Stimulated activated naive CD8-positive, alpha-beta T cell treated with anti-CD3 and anti-CD28 coated beads, Interleukin-15, Interleukin-2, amounts not matched to agents 100 ng/mL and 50 ng/mL, for 24 hours (primary cell): ENCODE measurements at regions not wholly inside any gene's neighbourhood (a gene's known extent, or its start where the extent isn't known, plus 50 kb on each side); places are given as distances from the start of the nearest gene placed in this dataset.
"Not testable (repeated sequence)": the region's sequence is repeated elsewhere in the genome, so short reads cannot be mapped to it uniquely, and the experiment has no call there.

Experiments
- H3K27ac Mint-ChIP-seq: one replicate; pipeline ENCODE4 v1.8.0; 2021; ENCODE audit warnings: mild to moderate bottlenecking, mixed read lengths
- H3K27me3 Mint-ChIP-seq: one replicate; pipeline ENCODE4 v1.8.0; 2021; ENCODE audit warnings: mixed read lengths
- H3K36me3 Mint-ChIP-seq: one replicate; pipeline ENCODE4 v1.8.0; 2021; ENCODE audit warnings: low read depth, mixed read lengths
- H3K4me1 Mint-ChIP-seq: one replicate; pipeline ENCODE4 v1.8.0; 2021; ENCODE audit warnings: low read depth, mixed read lengths
- H3K4me3 Mint-ChIP-seq: one replicate; pipeline ENCODE4 v1.8.0; 2021; ENCODE audit warnings: mild to moderate bottlenecking, mixed read lengths
- H3K9me3 Mint-ChIP-seq: one replicate; pipeline ENCODE4 v1.8.0; 2021; ENCODE audit warnings: mixed read lengths

- Mint-ChIP-seq H3K36me3 (no peaks in the 10 kb centered on the region), H3K4me3 (no peak overlapping the region), H3K27ac (no peak overlapping the region), H3K9me3 (no peaks in the 10 kb centered on the region), H3K27me3 (peaks cover 9% of the 10 kb centered on the region), H3K4me1 (no peaks in the 10 kb centered on the region)
Measured at GRCh38 chr11:69907611-69908010, 88.4 kb upstream of the FGF3 start.

- no peaks in the 10 kb centered on the region for H3K9me3 Mint-ChIP-seq
- no peak overlapping the region for H3K4me3 Mint-ChIP-seq
- H3K4me1 Mint-ChIP-seq, result no peaks in the 10 kb centered on the region
- no peak overlapping the region for H3K27ac Mint-ChIP-seq
- H3K36me3 Mint-ChIP-seq, result no peaks in the 10 kb centered on the region
- peaks cover 9% of the 10 kb centered on the region for H3K27me3 Mint-ChIP-seq
Measured at GRCh38 chr11:69908511-69909220, 89.5 kb upstream of the FGF3 start.

GRCh38 chr11:69909561-69910518, 90.6 kb upstream of the FGF3 start:
- Mint-ChIP-seq H3K27me3 (peaks cover 9% of the 10 kb centered on the region), H3K4me3 (no peak overlapping the region)

GRCh38 chr11:69910519-69911309, 91.5 kb upstream of the FGF3 start:
- Mint-ChIP-seq H3K9me3 (no peaks in the 10 kb centered on the region), H3K27me3 (peaks cover 17% of the 10 kb centered on the region), H3K4me1 (no peaks in the 10 kb centered on the region), H3K4me3 (no peak overlapping the region), H3K36me3 (no peaks in the 10 kb centered on the region), H3K27ac (no peak overlapping the region)

More at GRCh38 chr11:69909561-69910518, 90.6 kb upstream of the FGF3 start:
- Mint-ChIP-seq H3K36me3 (no peaks in the 10 kb centered on the region), H3K4me1 (no peaks in the 10 kb centered on the region), H3K27ac (no peak overlapping the region), H3K9me3 (no peaks in the 10 kb centered on the region)

GRCh38 chr11:69911310-69912160, 92.3 kb upstream of the FGF3 start:
- H3K9me3 Mint-ChIP-seq, result no peaks in the 10 kb centered on the region
- no peaks in the 10 kb centered on the region for H3K36me3 Mint-ChIP-seq
- no peaks in the 10 kb centered on the region for H3K4me1 Mint-ChIP-seq

GRCh38 chr11:69912161-69912910, 93.1 kb upstream of the FGF3 start:
- H3K4me3 Mint-ChIP-seq, result no peak overlapping the region

More at GRCh38 chr11:69911310-69912160, 92.3 kb upstream of the FGF3 start:
- no peak overlapping the region for H3K27ac Mint-ChIP-seq
- no peak overlapping the region for H3K4me3 Mint-ChIP-seq
- H3K27me3 Mint-ChIP-seq, result peaks cover 17% of the 10 kb centered on the region

GRCh38 chr11:69912911-69913451, 93.8 kb upstream of the FGF3 start:
- H3K4me1 Mint-ChIP-seq, result no peaks in the 10 kb centered on the region
- no peak overlapping the region for H3K4me3 Mint-ChIP-seq
- H3K27me3 Mint-ChIP-seq, result peaks cover 16% of the 10 kb centered on the region
- no peak overlapping the region for H3K27ac Mint-ChIP-seq
- H3K36me3 Mint-ChIP-seq, result no peaks in the 10 kb centered on the region
- H3K9me3 Mint-ChIP-seq, result no peaks in the 10 kb centered on the region

More at GRCh38 chr11:69912161-69912910, 93.1 kb upstream of the FGF3 start:
- no peaks in the 10 kb centered on the region for H3K9me3 Mint-ChIP-seq
- H3K4me1 Mint-ChIP-seq, result no peaks in the 10 kb centered on the region
- no peaks in the 10 kb centered on the region for H3K36me3 Mint-ChIP-seq
- peaks cover 16% of the 10 kb centered on the region for H3K27me3 Mint-ChIP-seq
- no peak overlapping the region for H3K27ac Mint-ChIP-seq

- H3K27me3 Mint-ChIP-seq, result peaks cover 16% of the 10 kb centered on the region
- H3K4me3 Mint-ChIP-seq, result no peak overlapping the region
- no peaks in the 10 kb centered on the region for H3K9me3 Mint-ChIP-seq
- no peaks in the 10 kb centered on the region for H3K4me1 Mint-ChIP-seq
- H3K27ac Mint-ChIP-seq, result no peak overlapping the region
- H3K36me3 Mint-ChIP-seq, result no peaks in the 10 kb centered on the region
Measured at GRCh38 chr11:69913591-69914285, 94.5 kb upstream of the FGF3 start.

GRCh38 chr11:69914286-69915150, 95.3 kb upstream of the FGF3 start:
- Mint-ChIP-seq H3K4me3 (no peak overlapping the region), H3K9me3 (no peaks in the 10 kb centered on the region), H3K4me1 (no peaks in the 10 kb centered on the region), H3K27ac (no peak overlapping the region), H3K27me3 (peaks cover 18% of the 10 kb centered on the region), H3K36me3 (no peaks in the 10 kb centered on the region)

GRCh38 chr11:69915151-69915500, 95.9 kb upstream of the FGF3 start:
- peaks cover 20% of the 10 kb centered on the region for H3K27me3 Mint-ChIP-seq

GRCh38 chr11:69915501-69916250, 96.5 kb upstream of the FGF3 start:
- Mint-ChIP-seq H3K4me1 (no peaks in the 10 kb centered on the region), H3K36me3 (no peaks in the 10 kb centered on the region), H3K4me3 (no peak overlapping the region), H3K27ac (no peak overlapping the region), H3K27me3 (peaks cover 20% of the 10 kb centered on the region), H3K9me3 (no peaks in the 10 kb centered on the region)

More at GRCh38 chr11:69915151-69915500, 95.9 kb upstream of the FGF3 start:
- no peaks in the 10 kb centered on the region for H3K36me3 Mint-ChIP-seq
- H3K4me1 Mint-ChIP-seq, result no peaks in the 10 kb centered on the region
- no peaks in the 10 kb centered on the region for H3K9me3 Mint-ChIP-seq
- H3K4me3 Mint-ChIP-seq, result no peak overlapping the region
- H3K27ac Mint-ChIP-seq, result no peak overlapping the region

GRCh38 chr11:69916251-69916649, 97.0 kb upstream of the FGF3 start:
- not testable (repeated sequence) for H3K4me3 Mint-ChIP-seq, H3K36me3 Mint-ChIP-seq, H3K27ac Mint-ChIP-seq, H3K9me3 Mint-ChIP-seq, H3K4me1 Mint-ChIP-seq
- H3K27me3 Mint-ChIP-seq, result peaks cover 17% of the 10 kb centered on the region
